ENCODE measurements at regions not wholly inside any gene's neighbourhood (a gene's known extent, or its start where the extent isn't known, plus 50 kb on each side); places are given as distances from the start of the nearest gene placed in this dataset.
A peak's percentile ranks its signal among the peaks of the same experiment; 100 is the strongest.
"Not testable (repeated sequence)": the region's sequence is repeated elsewhere in the genome, so short reads cannot be mapped to it uniquely, and the experiment has no call there.

GRCh38 chr2:38492042-38492615, 110.6 kb downstream of the HNRNPLL start:
- peaks cover 21% of the 10 kb centered on the region for H3K4me1 ChIP-seq
- no peaks in the 10 kb centered on the region for H3K9me3 ChIP-seq (replicated peaks)
- no peak for DNase-seq
- H3K36me3 ChIP-seq: no peaks in the 10 kb centered on the region
- H3K27me3 ChIP-seq: no peaks in the 10 kb centered on the region
- H3K27ac ChIP-seq: no peak overlapping the region
- H3K4me3 ChIP-seq: no peak overlapping the region

DNA sequence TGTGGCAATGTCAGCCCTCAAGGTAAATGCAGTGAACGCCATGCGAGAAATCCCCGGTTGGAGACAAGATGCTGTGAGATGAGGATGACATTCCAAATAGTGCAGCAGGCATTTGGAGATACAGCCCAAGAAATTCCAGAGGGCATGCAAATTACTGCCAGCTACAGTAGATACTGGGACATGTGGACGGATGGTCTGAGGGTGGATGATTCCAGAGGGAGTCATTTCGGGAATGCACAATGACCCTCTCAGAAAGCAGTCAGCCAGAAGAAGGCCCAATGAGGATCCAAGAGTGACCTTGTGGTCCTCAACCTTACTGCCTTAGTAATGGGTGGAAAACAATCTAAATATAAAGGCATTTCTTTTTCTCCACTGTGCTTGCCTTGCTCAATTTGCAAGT, 111.3 kb downstream of the HNRNPLL start:
- no peaks in the 10 kb centered on the region for H3K36me3 ChIP-seq
- DNase-seq: no peak
- peaks cover 21% of the 10 kb centered on the region for H3K4me1 ChIP-seq
- H3K27me3 ChIP-seq: no peaks in the 10 kb centered on the region
- H3K4me3 ChIP-seq: no peak overlapping the region
- no peak overlapping the region for H3K27ac ChIP-seq
- H3K9me3 ChIP-seq (replicated peaks): no peaks in the 10 kb centered on the region

GRCh38 chr2:38489846-38490245, 112.8 kb upstream of the ATL2 start:
- Histone ChIP-seq H3K9me3 (replicated peaks) (no peaks in the 10 kb centered on the region), H3K27ac (no peak overlapping the region), H3K36me3 (no peaks in the 10 kb centered on the region), H3K27me3 (no peaks in the 10 kb centered on the region), H3K4me1 (peaks cover 18% of the 10 kb centered on the region), H3K4me3 (no peak overlapping the region)
- peak; percentile 56 to 75 for DNase-seq

- H3K27me3 ChIP-seq: no peaks in the 10 kb centered on the region
- peaks cover 8% of the 10 kb centered on the region for H3K4me1 ChIP-seq
- H3K4me3 ChIP-seq: no peak overlapping the region
- no peak overlapping the region for H3K27ac ChIP-seq
- H3K36me3 ChIP-seq: no peaks in the 10 kb centered on the region
- H3K9me3 ChIP-seq (replicated peaks): no peaks in the 10 kb centered on the region
- no peak for DNase-seq
These were observed 110.8 kb upstream of the ATL2 start for GRCh38 chr2:38487852-38488251.

DNA sequence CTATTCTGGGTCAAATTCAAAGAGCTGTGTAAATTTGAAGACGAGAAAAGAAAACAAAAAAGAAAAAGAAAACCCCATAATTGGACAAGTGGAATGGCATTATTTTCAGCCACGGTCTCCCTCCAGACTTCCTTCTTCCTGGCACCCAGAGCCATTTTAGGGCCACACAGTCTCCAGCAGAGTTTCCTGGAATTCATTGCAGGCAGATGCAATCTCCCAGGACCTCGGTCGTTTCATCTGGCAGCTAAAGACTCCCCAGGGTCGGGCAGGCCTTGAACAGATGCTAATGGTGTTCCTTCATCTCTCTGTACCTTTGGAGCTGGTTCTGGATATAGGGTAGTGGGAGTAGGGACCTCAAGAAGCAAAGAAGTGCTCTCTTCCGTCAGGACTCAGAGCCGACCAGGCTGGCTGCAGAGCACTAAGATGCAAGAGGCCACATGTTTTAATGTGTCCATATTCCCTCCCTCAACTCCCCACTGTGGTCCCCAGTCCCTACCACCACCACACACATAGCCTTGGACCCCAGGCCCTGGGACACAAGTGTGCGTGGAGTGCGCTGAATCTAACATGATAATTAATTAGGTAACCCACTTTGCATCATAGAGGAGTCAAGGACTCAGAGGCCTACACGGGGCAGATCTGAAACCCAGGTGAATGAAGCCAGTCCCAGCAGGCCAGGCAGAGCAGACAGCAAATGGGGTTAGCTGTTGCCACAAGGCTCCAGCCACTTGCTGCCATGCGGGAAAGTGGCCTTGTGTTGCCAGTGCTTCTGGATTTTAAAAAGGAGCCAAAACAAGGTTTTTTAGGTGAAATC, 109.3 kb upstream of the ATL2 start:
- no peaks in the 10 kb centered on the region for H3K36me3 ChIP-seq
- peaks cover 8% of the 10 kb centered on the region for H3K4me1 ChIP-seq
- no peaks in the 10 kb centered on the region; the same call in 1 of the 2 replicates for H3K9me3 ChIP-seq (replicated peaks)
- H3K27me3 ChIP-seq: no peaks in the 10 kb centered on the region
- DNase-seq: no peak
- no peak overlapping the region for H3K27ac ChIP-seq
- no peak overlapping the region for H3K4me3 ChIP-seq

DNA sequence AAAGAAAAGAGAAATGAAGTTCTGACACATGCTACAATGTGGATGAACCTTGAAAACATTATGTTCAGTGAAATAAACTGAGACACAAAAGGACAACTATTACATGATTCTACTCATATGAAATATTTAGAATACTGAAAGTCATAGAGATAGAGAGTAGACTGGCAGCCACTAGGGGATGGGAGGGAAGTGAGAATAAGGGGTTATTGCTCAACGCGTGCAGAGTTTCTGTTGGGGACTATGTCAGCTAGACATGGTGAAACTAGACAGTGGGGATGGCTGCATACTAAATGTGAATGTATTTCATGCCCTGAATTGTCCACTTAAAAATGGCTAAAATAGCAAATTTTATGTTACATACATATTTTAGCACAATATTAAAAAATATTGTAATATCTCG, 108.7 kb upstream of the ATL2 start:
- Histone ChIP-seq H3K36me3 (no peaks in the 10 kb centered on the region), H3K27ac (no peak overlapping the region), H3K4me3 (no peak overlapping the region), H3K4me1 (peaks cover 8% of the 10 kb centered on the region), H3K27me3 (no peaks in the 10 kb centered on the region), H3K9me3 (replicated peaks) (peaks cover 5% of the 10 kb centered on the region)
- no peak for DNase-seq

DNA sequence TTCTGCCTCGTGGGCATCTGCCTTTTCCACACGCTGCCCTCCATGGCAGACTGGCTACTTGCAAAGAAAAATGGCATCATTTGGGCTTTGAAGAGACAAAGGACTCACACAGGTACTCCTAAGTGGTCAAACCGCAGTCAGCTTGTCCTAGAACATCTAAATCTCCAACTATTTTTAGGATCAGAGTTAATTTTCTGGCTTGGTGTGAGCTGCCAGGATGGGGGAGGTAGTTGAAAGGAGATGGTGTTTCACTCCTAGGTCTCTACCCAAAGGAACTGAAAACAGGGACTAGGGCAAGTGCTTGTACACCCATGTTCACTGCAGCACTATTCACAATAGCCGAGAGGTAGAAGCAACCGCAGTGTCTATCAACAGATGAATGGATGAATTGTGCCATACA, 107.9 kb upstream of the ATL2 start:
- no peak for DNase-seq
- H3K4me1 ChIP-seq: peaks cover 3% of the 10 kb centered on the region
- no peaks in the 10 kb centered on the region for H3K36me3 ChIP-seq
- no peaks in the 10 kb centered on the region for H3K27me3 ChIP-seq
- no peak overlapping the region for H3K4me3 ChIP-seq
- H3K9me3 ChIP-seq (replicated peaks): peaks cover 9% of the 10 kb centered on the region
- H3K27ac ChIP-seq: no peak overlapping the region

DNA sequence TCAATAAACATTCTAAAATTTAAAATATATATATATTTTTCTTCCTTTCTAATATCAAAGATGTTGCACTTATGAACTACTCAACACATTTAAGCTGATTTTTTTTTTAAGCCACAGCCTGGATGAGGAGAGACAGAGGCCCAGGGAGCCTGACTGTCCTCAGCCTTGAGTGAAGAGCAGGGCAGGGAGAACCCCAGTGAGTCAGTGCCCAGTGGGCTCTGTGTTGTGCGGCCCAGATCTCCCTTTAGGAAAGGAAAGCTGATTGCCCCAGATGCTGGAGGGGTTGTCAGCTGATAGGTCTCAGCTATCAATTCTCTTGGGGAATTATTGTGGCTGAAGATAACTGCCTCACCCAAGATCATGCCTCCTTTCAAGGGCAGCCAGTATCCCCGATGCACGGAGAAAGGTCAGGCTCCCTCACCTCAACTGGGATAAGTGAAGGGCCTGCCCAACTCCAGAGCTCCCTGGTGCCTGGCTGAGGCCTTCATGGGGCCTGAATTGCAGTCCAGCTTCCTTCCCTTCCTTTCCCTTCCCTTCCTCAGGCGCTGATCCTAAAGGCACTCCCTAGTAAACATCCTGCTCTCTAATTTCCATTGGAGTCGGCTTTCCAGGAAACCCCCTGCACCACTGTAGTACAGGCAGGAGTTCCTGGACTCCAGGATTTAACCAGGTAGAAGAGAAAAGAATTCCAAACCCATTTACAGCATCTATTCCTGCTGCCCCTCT, 106.9 kb upstream of the ATL2 start:
- H3K27me3 ChIP-seq: no peaks in the 10 kb centered on the region
- no peak for DNase-seq
- no peaks in the 10 kb centered on the region for H3K4me1 ChIP-seq
- no peaks in the 10 kb centered on the region for H3K36me3 ChIP-seq
- no peak overlapping the region for H3K27ac ChIP-seq
- peaks cover 9% of the 10 kb centered on the region for H3K9me3 ChIP-seq (replicated peaks)
- no peak overlapping the region for H3K4me3 ChIP-seq

GRCh38 chr2:38482710-38483109, 105.6 kb upstream of the ATL2 start:
- not testable (repeated sequence) for H3K4me1 ChIP-seq; H3K36me3 ChIP-seq; H3K27ac ChIP-seq; H3K4me3 ChIP-seq; H3K27me3 ChIP-seq; H3K9me3 ChIP-seq (replicated peaks); DNase-seq

DNA sequence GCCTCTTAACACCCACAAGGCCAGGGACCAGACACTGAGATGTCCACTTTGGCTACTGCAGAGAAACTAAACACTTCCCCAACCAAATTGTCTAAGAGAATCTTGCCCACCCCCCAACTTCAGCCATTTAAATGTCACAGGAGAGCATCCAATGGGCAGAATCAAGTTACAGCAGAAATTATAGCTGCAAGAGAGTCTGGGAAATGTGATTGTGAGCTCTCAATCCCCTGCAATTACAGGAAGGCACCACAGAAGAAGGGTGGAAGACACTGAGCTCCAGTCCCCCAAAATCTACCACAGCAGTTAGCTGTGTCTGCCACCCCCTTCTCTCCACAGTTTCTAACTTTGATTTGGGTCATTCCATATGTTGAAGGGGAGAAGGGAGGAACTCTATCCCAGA, 103.5 kb upstream of the ATL2 start:
- no peak for DNase-seq
- Histone ChIP-seq H3K36me3 (no peaks in the 10 kb centered on the region), H3K4me3 (no peak overlapping the region), H3K27me3 (no peaks in the 10 kb centered on the region), H3K9me3 (replicated peaks) (peaks cover 9% of the 10 kb centered on the region), H3K27ac (no peak overlapping the region), H3K4me1 (no peaks in the 10 kb centered on the region)

GRCh38 chr2:38477006-38477405, 99.9 kb upstream of the ATL2 start:
- Histone ChIP-seq H3K9me3 (replicated peaks) (peaks cover 9% of the 10 kb centered on the region), H3K4me1 (no peaks in the 10 kb centered on the region), H3K36me3 (no peaks in the 10 kb centered on the region), H3K27ac (no peak overlapping the region), H3K4me3 (no peak overlapping the region), H3K27me3 (no peaks in the 10 kb centered on the region)
- DNase-seq: no peak

DNA sequence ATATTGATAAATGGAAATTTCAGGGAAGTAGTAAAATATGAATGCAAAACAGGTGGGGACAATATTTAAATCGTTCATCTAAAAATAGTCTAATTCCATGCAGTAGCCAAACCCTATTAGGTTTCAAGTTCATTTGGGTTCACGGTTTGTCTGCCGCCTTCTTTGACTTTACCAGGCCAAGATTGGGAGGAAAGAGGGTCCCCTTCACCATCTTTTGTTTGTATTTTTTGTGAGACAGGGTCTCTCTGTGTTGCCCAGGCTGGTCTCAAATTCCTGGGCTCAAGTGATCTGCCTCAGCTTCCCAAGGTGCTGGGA, 98.5 kb upstream of the ATL2 start:
- DNase-seq: no peak
- Histone ChIP-seq H3K27ac (no peak overlapping the region), H3K4me1 (no peaks in the 10 kb centered on the region)

GRCh38 chr2:38474715-38475566, 97.9 kb upstream of the ATL2 start:
- Histone ChIP-seq H3K4me1 (no peaks in the 10 kb centered on the region), H3K9me3 (replicated peaks) (no peaks in the 10 kb centered on the region; the same call in 1 of the 2 replicates), H3K36me3 (no peaks in the 10 kb centered on the region), H3K27me3 (no peaks in the 10 kb centered on the region), H3K27ac (no peak overlapping the region), H3K4me3 (no peak overlapping the region)
- no peak for DNase-seq

More for the DNA sequence above, 98.5 kb upstream of the ATL2 start:
- H3K4me3 ChIP-seq: no peak overlapping the region
- H3K9me3 ChIP-seq (replicated peaks): peaks cover 2% of the 10 kb centered on the region
- H3K36me3 ChIP-seq: no peaks in the 10 kb centered on the region
- H3K27me3 ChIP-seq: no peaks in the 10 kb centered on the region

GRCh38 chr2:38474021-38474456, 97.0 kb upstream of the ATL2 start:
- Histone ChIP-seq H3K36me3 (no peaks in the 10 kb centered on the region), H3K27me3 (no peaks in the 10 kb centered on the region), H3K27ac (no peak overlapping the region), H3K4me1 (no peaks in the 10 kb centered on the region), H3K9me3 (replicated peaks) (no peaks in the 10 kb centered on the region; the same call in 1 of the 2 replicates), H3K4me3 (no peak overlapping the region)
- DNase-seq: no peak
